Common myeloid progenitor, CD34-positive (primary cell): ENCODE measurements at regions not wholly inside any gene's neighbourhood (a gene's known extent, or its start where the extent isn't known, plus 50 kb on each side); places are given as distances from the start of the nearest gene placed in this dataset.

Experiments used
- CTCF ChIA-PET: fragments of 350-600 bp; sonication (Branson Sonifier 250); formaldehyde crosslinking; loops from one replicate; lab custom pipeline; 2021; ENCODE audit warnings: antibody characterized with exemption; lab: Charles Lee
- POLR2A ChIA-PET: fragments of 350-600 bp; sonication (Branson Sonifier 250); formaldehyde crosslinking; loops from one replicate; lab custom pipeline; 2021; ENCODE audit warnings: antibody characterized with exemption; lab: Charles Lee
- DNase-seq, 3 donors: peaks; one replicate each; pipeline versions ENCODE4 v3.0.0 to v3.0.0-alpha.2; 2013
- H3K27ac ChIP-seq, 2 experiments: 1 replicate in 1 of 2; 2 replicates in 1 of 2; pipeline ENCODE4 v1.7.0; 2013; ENCODE audit warnings: inconsistent platforms in 2 of 2, low read length in 2 of 2, mild to moderate bottlenecking in 2 of 2, low read depth in 1 of 2, moderate library complexity in 1 of 2; ENCODE audit not compliant: severe bottlenecking in 2 of 2, insufficient read depth in 1 of 2, poor library complexity in 1 of 2
- H3K27me3 ChIP-seq, 5 experiments: replicated peaks in 2 of 5; 1 replicate in 3 of 5; 2 replicates in 2 of 5; pipeline versions ENCODE4 v1.6.1 to v1.7.0; 2013; ENCODE audit warnings: low read length in 4 of 5, mild to moderate bottlenecking in 2 of 5, moderate library complexity in 2 of 5, inconsistent platforms in 1 of 5; ENCODE audit not compliant: insufficient read depth in 5 of 5, control insufficient read depth in 4 of 5
- H3K36me3 ChIP-seq, 4 experiments: 1 replicate in 2 of 4; 2 replicates in 2 of 4; pipeline versions ENCODE4 v1.6.1 to v1.7.0; 2013; ENCODE audit warnings: low read length in 3 of 4, control low read depth in 1 of 4, mild to moderate bottlenecking in 1 of 4; ENCODE audit not compliant: control insufficient read depth in 4 of 4, insufficient read depth in 4 of 4
- H3K4me1 ChIP-seq, 4 experiments: 1 replicate in 3 of 4; 2 replicates in 1 of 4; pipeline versions ENCODE4 v1.6.1 to v1.7.1; 2013; ENCODE audit warnings: low read length in 3 of 4, mild to moderate bottlenecking in 3 of 4, control low read depth in 1 of 4, inconsistent platforms in 1 of 4, moderate library complexity in 1 of 4; ENCODE audit not compliant: control insufficient read depth in 4 of 4, insufficient read depth in 4 of 4; ENCODE audit errors: control extremely low read depth in 1 of 4
- H3K4me3 ChIP-seq, 7 experiments: 1 replicate in 4 of 7; 2 replicates in 3 of 7; pipeline versions ENCODE4 v1.5.1 to v1.7.0; 2013; ENCODE audit warnings: mild to moderate bottlenecking in 7 of 7, low read length in 6 of 7, moderate library complexity in 6 of 7, inconsistent platforms in 2 of 7, low read depth in 2 of 7, control low read depth in 1 of 7; ENCODE audit not compliant: insufficient read depth in 4 of 7, control insufficient read depth in 1 of 7; ENCODE audit errors: extremely low read depth in 1 of 7
- H3K9me3 ChIP-seq, 5 experiments: 1 replicate in 4 of 5; 2 replicates in 1 of 5; pipeline versions ENCODE4 v1.6.1 to v1.7.1; 2013; ENCODE audit warnings: low read length in 4 of 5, mild to moderate bottlenecking in 2 of 5, inconsistent platforms in 1 of 5, low read depth in 1 of 5, moderate library complexity in 1 of 5; ENCODE audit not compliant: control insufficient read depth in 4 of 5, insufficient read depth in 2 of 5; ENCODE audit errors: control extremely low read depth in 1 of 5
- WGBS: methylation state at CpG from one replicate; pipeline ENCODE4 v1.1.5; 2013; ENCODE audit not compliant: insufficient coverage; 5-methylcytosine and 5-hydroxymethylcytosine counted together

- CTCF ChIA-PET: no interaction called here
- Histone ChIP-seq H3K9me3 (no peaks in the 10 kb centered on the region), H3K36me3 (no peaks in the 10 kb centered on the region), H3K4me3 (no peak overlapping the region), H3K27me3 (no peaks in the 10 kb centered on the region), H3K27ac (no peak overlapping the region), H3K4me1 (no peaks in the 10 kb centered on the region)
- no peak for DNase-seq
- POLR2A ChIA-PET: no interaction called here
These were observed 500.5 kb downstream of the TSN start for GRCh38 chr2:122255924-122256323.

GRCh38 chr2:122261911-122262310 is 506.5 kb downstream of the TSN start:
- Histone ChIP-seq H3K4me3 (no peak overlapping the region), H3K36me3 (no peaks in the 10 kb centered on the region), H3K27me3 (no peaks in the 10 kb centered on the region), H3K27ac (no peak overlapping the region), H3K4me1 (no peaks in the 10 kb centered on the region), H3K9me3 (no peaks in the 10 kb centered on the region)
- DNase-seq: no peak
- 94% methylated on average over 2 of the region's 2 CpGs for WGBS
- ChIA-PET CTCF (no interaction called here), POLR2A (no interaction called here)

- Histone ChIP-seq H3K4me3 (no peak overlapping the region), H3K27me3 (no peaks in the 10 kb centered on the region), H3K9me3 (no peaks in the 10 kb centered on the region), H3K4me1 (no peaks in the 10 kb centered on the region), H3K27ac (no peak overlapping the region), H3K36me3 (no peaks in the 10 kb centered on the region)
- WGBS: 71% methylated on average over 1 of the region's 1 CpG
- CTCF ChIA-PET: no interaction called here
- POLR2A ChIA-PET: no interaction called here
- no peak for DNase-seq
These were observed 508.3 kb downstream of the TSN start for GRCh38 chr2:122263746-122264145.

GRCh38 chr2:122266636-122267035 is 511.2 kb downstream of the TSN start:
- WGBS: no CpG with 5 or more reads among the region's 1 CpG
- no peak for DNase-seq
- Histone ChIP-seq H3K4me1 (no peaks in the 10 kb centered on the region), H3K4me3 (no peak overlapping the region), H3K36me3 (no peaks in the 10 kb centered on the region), H3K27me3 (no peaks in the 10 kb centered on the region), H3K9me3 (no peaks in the 10 kb centered on the region), H3K27ac (no peak overlapping the region)
- CTCF ChIA-PET: no interaction called here
- POLR2A ChIA-PET: no interaction called here

- 100% methylated on average over 1 of the region's 5 CpGs for WGBS
These were observed 512.5 kb downstream of the TSN start for GRCh38 chr2:122267947-122268346.

GRCh38 chr2:122273785-122274419 is 518.5 kb downstream of the TSN start:
- WGBS: 100% methylated on average over 1 of the region's 13 CpGs

More at GRCh38 chr2:122267947-122268346, 512.5 kb downstream of the TSN start:
- no peaks in the 10 kb centered on the region for H3K27me3 ChIP-seq
- H3K36me3 ChIP-seq: no peaks in the 10 kb centered on the region
- CTCF ChIA-PET: no interaction called here
- H3K9me3 ChIP-seq: no peaks in the 10 kb centered on the region
- H3K27ac ChIP-seq: no peak overlapping the region
- H3K4me1 ChIP-seq: no peaks in the 10 kb centered on the region
- POLR2A ChIA-PET: no interaction called here
- DNase-seq: no peak
- H3K4me3 ChIP-seq: no peak overlapping the region

GRCh38 chr2:122277956-122278355 is 522.5 kb downstream of the TSN start:
- Histone ChIP-seq H3K27ac (no peak overlapping the region), H3K9me3 (no peaks in the 10 kb centered on the region), H3K27me3 (no peaks in the 10 kb centered on the region), H3K4me3 (no peak overlapping the region), H3K36me3 (no peaks in the 10 kb centered on the region), H3K4me1 (no peaks in the 10 kb centered on the region)
- POLR2A ChIA-PET: interaction anchor here (0.7 kb wide), 1 partner anchor 658 kb away, joined by 5 read pairs; no protein-coding TSS in a partner anchor
- CTCF ChIA-PET: no interaction called here
- WGBS: 40% methylated on average over 2 of the region's 3 CpGs
- DNase-seq: no peak

More at GRCh38 chr2:122273785-122274419, 518.5 kb downstream of the TSN start:
- no peaks in the 10 kb centered on the region for H3K4me1 ChIP-seq
- ChIA-PET POLR2A (no interaction called here), CTCF (no interaction called here)
- H3K27me3 ChIP-seq: no peaks in the 10 kb centered on the region
- DNase-seq: peak in 2 of 3 donors; percentile 19 to 43
- H3K4me3 ChIP-seq: no peak overlapping the region
- no peaks in the 10 kb centered on the region for H3K9me3 ChIP-seq
- no peak overlapping the region for H3K27ac ChIP-seq
- no peaks in the 10 kb centered on the region for H3K36me3 ChIP-seq
